GM20000 (cell line): ENCODE measurements at regions not wholly inside any gene's neighbourhood (a gene's known extent, or its start where the extent isn't known, plus 50 kb on each side); places are given as distances from the start of the nearest gene placed in this dataset.
"Not testable (repeated sequence)": the region's sequence is repeated elsewhere in the genome, so short reads cannot be mapped to it uniquely, and the experiment has no call there.

Source experiments
- DNase-seq: peaks from one replicate; pipeline ENCODE4 v3.0.0; 2012; ENCODE audit warnings: low spot score
- TF ChIP-seq, protein P1 (sequence below): IDR thresholded peaks from 2 replicates; pipeline ENCODE4 v1.5.1; 2012; ENCODE audit warnings: mild to moderate bottlenecking, control low read depth; ENCODE audit errors: extremely low read depth, missing control alignments

DNA sequence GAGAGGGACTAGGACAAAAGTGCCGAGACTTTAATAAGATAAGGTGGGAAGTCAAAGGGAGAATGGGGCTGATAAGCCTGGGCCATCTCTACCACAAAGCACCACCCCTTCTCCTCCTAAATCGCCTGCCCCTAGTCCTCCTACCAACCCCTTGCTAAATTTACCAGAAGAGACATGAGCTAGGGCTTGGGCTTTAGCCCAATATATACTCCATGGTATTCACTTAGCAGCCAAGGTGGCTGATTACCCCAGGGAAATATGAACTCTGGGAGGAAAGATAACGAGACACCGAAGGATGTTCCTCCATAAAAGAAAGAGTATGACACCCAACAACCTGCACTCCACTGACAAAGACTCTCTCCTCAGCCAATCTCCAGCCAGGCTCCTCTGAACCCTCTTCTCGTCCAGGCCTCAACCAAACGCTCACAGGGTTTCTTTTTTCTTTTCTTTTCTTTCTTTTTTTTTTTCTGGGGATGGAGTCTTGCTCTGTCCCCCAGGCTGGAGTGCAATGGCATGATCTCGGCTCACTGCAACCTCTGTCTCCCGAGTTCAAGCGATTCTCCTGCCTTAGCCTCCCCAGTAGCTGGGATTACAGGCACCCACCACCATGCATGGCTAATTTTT, 610.2 kb downstream of the UQCRFS1 start:
- TF ChIP-seq, protein P1, sequence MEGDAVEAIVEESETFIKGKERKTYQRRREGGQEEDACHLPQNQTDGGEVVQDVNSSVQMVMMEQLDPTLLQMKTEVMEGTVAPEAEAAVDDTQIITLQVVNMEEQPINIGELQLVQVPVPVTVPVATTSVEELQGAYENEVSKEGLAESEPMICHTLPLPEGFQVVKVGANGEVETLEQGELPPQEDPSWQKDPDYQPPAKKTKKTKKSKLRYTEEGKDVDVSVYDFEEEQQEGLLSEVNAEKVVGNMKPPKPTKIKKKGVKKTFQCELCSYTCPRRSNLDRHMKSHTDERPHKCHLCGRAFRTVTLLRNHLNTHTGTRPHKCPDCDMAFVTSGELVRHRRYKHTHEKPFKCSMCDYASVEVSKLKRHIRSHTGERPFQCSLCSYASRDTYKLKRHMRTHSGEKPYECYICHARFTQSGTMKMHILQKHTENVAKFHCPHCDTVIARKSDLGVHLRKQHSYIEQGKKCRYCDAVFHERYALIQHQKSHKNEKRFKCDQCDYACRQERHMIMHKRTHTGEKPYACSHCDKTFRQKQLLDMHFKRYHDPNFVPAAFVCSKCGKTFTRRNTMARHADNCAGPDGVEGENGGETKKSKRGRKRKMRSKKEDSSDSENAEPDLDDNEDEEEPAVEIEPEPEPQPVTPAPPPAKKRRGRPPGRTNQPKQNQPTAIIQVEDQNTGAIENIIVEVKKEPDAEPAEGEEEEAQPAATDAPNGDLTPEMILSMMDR, result no peak
- no peak for DNase-seq

DNA sequence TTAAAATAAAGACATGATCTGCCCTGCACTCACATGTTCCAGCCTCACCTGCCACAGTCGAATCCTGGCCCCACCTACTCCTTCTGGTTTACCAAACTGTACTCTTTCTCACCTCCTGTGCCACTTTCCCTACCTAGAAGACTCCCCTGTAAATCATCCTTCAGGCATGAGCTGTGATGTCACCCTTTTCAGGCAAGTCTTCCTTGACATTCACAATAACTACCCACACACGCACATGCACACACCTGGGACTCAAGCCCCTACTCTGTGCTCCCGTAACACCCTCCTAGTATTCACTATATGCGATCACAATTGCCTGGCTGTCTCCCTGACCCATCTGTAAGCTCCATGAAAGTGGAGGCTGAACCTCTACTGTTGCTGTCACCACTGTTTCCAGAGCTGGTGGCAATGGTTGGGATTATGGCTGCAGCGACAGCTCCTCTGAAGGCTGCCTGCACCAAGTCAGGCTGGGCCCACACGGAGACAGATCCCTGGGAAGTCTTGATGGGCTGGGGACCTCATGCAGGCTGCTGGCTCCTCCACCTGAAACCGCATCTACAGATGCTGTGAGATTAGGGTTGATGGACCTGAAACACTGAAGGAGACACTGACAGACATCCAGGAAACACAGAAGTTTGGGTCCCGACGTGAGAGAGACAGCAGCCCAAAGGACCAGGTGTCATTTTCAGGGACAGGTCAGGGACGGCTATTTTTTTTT, 611.1 kb downstream of the UQCRFS1 start:
- TF ChIP-seq, protein P1, result no peak
- no peak for DNase-seq

DNA sequence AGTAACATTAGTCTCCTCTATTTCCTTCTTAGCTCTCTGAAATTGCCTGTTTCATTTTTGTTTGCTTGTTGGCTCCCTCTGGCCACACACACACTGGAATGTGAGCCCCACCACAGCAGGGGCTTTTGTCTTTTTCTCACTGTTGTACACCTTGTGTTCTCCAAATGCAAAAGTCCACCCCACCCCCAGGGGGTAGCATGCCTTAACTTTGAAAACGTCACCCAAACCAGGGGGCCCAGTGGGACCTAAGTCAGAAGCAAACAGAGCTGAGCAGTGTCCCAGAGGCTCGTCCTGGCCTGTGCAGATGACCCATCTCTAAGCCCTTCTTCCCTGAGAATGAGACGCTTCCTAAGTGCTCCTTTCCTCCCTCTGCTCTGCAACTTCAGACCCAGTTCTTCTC, 614.1 kb downstream of the UQCRFS1 start:
- no peak for DNase-seq
- TF ChIP-seq, protein P1, result no peak

DNA sequence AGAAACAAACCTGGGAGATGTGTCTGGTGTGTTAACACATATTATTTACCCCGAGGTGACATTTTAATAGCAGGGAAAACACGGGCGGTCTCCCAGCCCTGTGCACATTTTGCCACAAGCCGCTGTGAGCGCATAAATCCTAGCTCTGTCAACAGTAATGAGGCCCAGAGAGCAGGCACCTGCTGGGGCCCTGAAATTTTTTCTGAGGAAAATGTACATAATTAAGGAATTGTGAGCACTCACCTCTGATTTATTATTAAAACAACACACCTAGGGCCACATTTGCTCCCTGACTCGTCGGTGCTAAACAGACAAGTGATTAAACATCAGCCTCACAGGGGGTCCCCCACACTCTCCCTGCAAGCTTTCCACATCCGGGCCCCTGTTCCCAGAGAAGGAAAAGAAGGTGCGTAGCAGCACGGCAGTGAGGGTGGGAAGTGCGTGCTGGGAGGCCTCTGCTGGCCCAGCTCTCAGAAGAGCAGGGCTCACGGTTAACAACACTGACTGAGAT, 616.3 kb downstream of the UQCRFS1 start:
- TF ChIP-seq, protein P1, result no peak

DNA sequence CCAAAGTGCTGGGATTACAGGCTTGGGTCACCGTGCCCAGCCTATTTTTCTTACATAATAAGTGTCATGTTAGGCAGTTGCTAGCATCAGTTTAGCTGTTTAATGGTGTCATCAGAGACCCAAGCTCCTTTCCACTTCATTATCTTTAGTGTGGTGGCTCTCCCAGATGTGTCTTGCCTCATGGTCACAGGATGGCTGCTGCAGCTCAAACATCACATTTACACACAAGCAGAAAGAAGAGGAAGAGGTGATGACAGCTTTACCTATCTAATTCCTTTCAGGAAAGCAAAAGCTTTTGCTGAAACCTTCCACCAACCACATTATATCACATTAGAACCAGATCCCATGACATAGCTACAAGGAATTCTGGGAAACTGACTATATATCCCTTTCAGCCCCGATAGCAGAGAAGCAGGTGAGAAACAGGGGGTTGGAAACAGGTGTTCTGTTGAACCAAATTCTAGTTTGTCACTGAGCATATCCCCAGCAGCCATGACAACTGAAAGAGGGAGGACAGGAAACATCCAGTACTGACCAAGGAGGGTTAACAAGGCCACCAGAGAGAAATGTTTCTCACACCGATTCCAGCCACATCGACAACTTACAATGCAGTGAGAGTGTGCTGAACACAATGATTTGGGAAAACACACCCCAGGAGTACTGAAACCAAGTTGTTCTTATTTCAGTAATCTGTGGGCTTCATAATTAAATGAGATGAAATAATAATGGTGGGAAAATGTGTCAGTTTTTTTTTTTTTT, 617.0 kb downstream of the UQCRFS1 start:
- TF ChIP-seq, protein P1, result no peak
- DNase-seq, result no peak

More for the DNA sequence above, 616.3 kb downstream of the UQCRFS1 start:
- no peak for DNase-seq

DNA sequence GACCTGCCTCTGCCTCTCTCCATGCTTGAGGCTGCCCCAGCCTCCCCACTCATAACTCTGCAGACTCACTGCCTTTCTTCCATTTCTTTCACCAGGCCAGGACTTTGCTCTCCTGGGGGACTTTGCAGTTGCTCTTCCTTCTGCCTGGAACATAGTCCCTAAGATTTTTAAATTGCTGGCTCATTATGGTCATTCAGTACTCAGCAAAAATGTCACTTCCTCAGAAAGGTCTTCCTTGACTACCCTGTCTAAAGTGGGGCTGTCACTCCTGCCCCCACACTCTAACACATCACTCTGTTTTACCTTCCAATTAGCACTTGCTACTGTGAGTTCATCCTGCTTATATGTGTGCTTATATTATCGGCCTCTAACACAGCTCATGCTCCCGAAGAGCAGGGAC, 618.2 kb downstream of the UQCRFS1 start:
- no peak for DNase-seq
- TF ChIP-seq, protein P1, result no peak

DNA sequence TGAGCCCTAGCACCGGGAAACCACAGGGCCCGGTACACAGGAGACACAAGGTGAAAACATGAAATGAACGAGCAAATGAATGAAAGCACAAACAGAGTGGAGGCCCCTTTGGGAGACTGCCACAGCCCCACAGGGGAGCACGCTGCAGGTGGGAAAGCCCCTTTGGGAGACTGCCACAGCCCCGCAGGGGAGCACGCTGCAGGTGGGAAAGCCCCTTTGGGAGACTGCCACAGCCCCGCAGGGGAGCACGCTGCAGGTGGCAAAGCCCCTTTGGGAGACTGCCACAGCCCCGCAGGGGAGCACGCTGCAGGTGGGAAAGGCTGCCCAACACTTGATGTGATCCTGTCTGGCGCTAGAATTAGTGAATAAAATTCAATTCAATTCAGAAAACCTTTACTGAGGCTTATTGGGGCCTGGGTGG, 623.0 kb downstream of the UQCRFS1 start:
- not testable (repeated sequence) for DNase-seq
